Lower leg skin (tissue), 3 donors: ENCODE measurements at regions not wholly inside any gene's neighbourhood (a gene's known extent, or its start where the extent isn't known, plus 50 kb on each side); places are given as distances from the start of the nearest gene placed in this dataset.

Experiments
- CTCF ChIP-seq, 3 donors: fragments of 450-650 bp; IDR thresholded peaks; one replicate each; pipeline ENCODE4 v1.5.1; 2016; ENCODE audit warnings: antibody characterized with exemption in 3 of 3, mild to moderate bottlenecking in 3 of 3, moderate library complexity in 2 of 3
- POLR2A ChIP-seq, 2 donors: fragments of 450-650 bp; IDR thresholded peaks; one replicate each; pipeline ENCODE4 v1.6.1; 2016 to 2017; ENCODE audit warnings: antibody characterized with exemption in 2 of 2, mild to moderate bottlenecking in 1 of 2, moderate library complexity in 1 of 2

DNA sequence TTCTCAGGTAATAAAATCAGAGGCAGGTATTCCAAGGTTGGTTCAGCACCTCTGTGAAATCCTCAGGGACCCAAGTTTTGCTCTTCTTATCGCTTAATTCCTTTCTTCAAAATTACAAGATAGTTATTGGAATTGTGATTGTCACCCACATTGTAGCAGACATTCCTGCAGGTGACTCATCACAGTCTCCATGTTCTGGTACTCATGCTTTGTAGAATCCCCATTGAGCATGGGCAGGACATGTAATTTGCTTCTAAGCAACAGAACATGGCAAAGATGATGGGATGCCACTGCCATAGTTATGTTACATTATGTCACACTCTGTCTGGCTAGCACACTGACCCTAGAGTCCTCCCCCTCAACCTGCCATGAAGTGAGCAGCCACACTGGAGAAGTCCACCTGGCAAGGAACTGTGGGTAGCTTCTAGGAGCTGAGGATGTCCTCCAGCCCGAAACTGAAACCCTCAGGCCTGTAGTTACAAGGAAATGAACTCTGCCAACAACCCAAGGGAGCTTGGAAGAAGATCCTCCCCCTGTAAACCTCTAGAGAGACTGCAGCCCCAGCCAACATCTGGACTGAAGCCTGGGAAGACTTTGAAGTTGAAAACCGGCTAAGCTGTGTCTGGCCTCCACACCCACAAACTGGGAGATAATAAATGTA is 58.3 kb upstream of the GUCY1A1 start:
- no peak for TF ChIP-seq POLR2A (IDR thresholded peaks at IDR 0.05)
- TF ChIP-seq CTCF (IDR thresholded peaks at IDR 0.05), result no peak
